T-helper 2 cell treated with Interferon-gamma antibody and Interleukin-4, amounts not matched to agents 5 μg/mL and 100 μg/mL, for 36 hours (primary cell): ENCODE measurements at regions not wholly inside any gene's neighbourhood (a gene's known extent, or its start where the extent isn't known, plus 50 kb on each side); places are given as distances from the start of the nearest gene placed in this dataset.
"Not testable (repeated sequence)": the region's sequence is repeated elsewhere in the genome, so short reads cannot be mapped to it uniquely, and the experiment has no call there.

Experiments
- DNase-seq: peaks from one replicate; pipeline ENCODE4 v3.0.0; 2021; ENCODE audit warnings: low spot score
- H3K27ac Mint-ChIP-seq: one replicate; pipeline ENCODE4 v1.8.0; 2021; ENCODE audit warnings: mild to moderate bottlenecking, mixed read lengths
- H3K27me3 Mint-ChIP-seq: one replicate; pipeline ENCODE4 v1.8.0; 2021; ENCODE audit warnings: low read depth, mixed read lengths
- H3K36me3 Mint-ChIP-seq: one replicate; pipeline ENCODE4 v1.8.0; 2021; ENCODE audit warnings: low read depth, mixed read lengths
- H3K4me1 Mint-ChIP-seq: one replicate; pipeline ENCODE4 v1.8.0; 2021; ENCODE audit warnings: low read depth, mixed read lengths
- H3K4me3 Mint-ChIP-seq: one replicate; pipeline ENCODE4 v1.8.0; 2022; ENCODE audit warnings: mild to moderate bottlenecking, moderate library complexity, mixed read lengths
- H3K9me3 Mint-ChIP-seq: one replicate; pipeline ENCODE4 v1.8.0; 2021; ENCODE audit warnings: mixed read lengths

- H3K4me3 Mint-ChIP-seq: peak overlapping the region; percentile 76
- H3K27ac Mint-ChIP-seq: peak overlapping the region; percentile 99
- H3K4me1 Mint-ChIP-seq: peaks cover 51% of the 10 kb centered on the region
- peaks cover 34% of the 10 kb centered on the region for H3K36me3 Mint-ChIP-seq
- peaks cover 36% of the 10 kb centered on the region for H3K9me3 Mint-ChIP-seq
- DNase-seq: no peak
- H3K27me3 Mint-ChIP-seq: no peaks in the 10 kb centered on the region
Measured at GRCh38 chr21:14677013-14677412, 130.9 kb upstream of the SAMSN1 start.

GRCh38 chr21:14675774-14676530, 129.8 kb upstream of the SAMSN1 start:
- Mint-ChIP-seq H3K4me1 (peaks cover 48% of the 10 kb centered on the region), H3K27me3 (no peaks in the 10 kb centered on the region), H3K4me3 (peak overlapping the region; percentile 76), H3K9me3 (peaks cover 36% of the 10 kb centered on the region), H3K27ac (peak overlapping the region; percentile 99), H3K36me3 (peaks cover 31% of the 10 kb centered on the region)
- DNase-seq: no peak

- Mint-ChIP-seq H3K9me3 (peaks cover 37% of the 10 kb centered on the region), H3K27me3 (no peaks in the 10 kb centered on the region), H3K4me3 (no peak overlapping the region), H3K27ac (no peak overlapping the region), H3K4me1 (peaks cover 43% of the 10 kb centered on the region), H3K36me3 (peaks cover 35% of the 10 kb centered on the region)
- no peak for DNase-seq
Measured at GRCh38 chr21:14673649-14674048, 127.5 kb upstream of the SAMSN1 start.

- Mint-ChIP-seq H3K27me3 (no peaks in the 10 kb centered on the region), H3K4me1 (peaks cover 36% of the 10 kb centered on the region), H3K4me3 (no peak overlapping the region), H3K36me3 (peaks cover 33% of the 10 kb centered on the region), H3K9me3 (peaks cover 32% of the 10 kb centered on the region), H3K27ac (no peak overlapping the region)
- DNase-seq: no peak
Measured at GRCh38 chr21:14672466-14672865, 126.4 kb upstream of the SAMSN1 start.

- peaks cover 30% of the 10 kb centered on the region for H3K36me3 Mint-ChIP-seq
- no peaks in the 10 kb centered on the region for H3K27me3 Mint-ChIP-seq
- H3K27ac Mint-ChIP-seq: no peak overlapping the region
Measured at GRCh38 chr21:14670409-14670808, 124.3 kb upstream of the SAMSN1 start.

GRCh38 chr21:14669092-14669491, 123.0 kb upstream of the SAMSN1 start:
- not testable (repeated sequence) for DNase-seq, H3K27ac Mint-ChIP-seq, H3K27me3 Mint-ChIP-seq, H3K4me3 Mint-ChIP-seq
- H3K9me3 Mint-ChIP-seq: peaks cover 31% of the 10 kb centered on the region
- peaks cover 11% of the 10 kb centered on the region for H3K4me1 Mint-ChIP-seq
- H3K36me3 Mint-ChIP-seq: peaks cover 24% of the 10 kb centered on the region

More at GRCh38 chr21:14670409-14670808, 124.3 kb upstream of the SAMSN1 start:
- H3K4me1 Mint-ChIP-seq: peaks cover 16% of the 10 kb centered on the region
- no peak for DNase-seq
- H3K9me3 Mint-ChIP-seq: peaks cover 24% of the 10 kb centered on the region
- no peak overlapping the region for H3K4me3 Mint-ChIP-seq

GRCh38 chr21:14657241-14658008, 111.3 kb upstream of the SAMSN1 start:
- H3K4me3 Mint-ChIP-seq: no peak overlapping the region
- peaks cover 3% of the 10 kb centered on the region for H3K27me3 Mint-ChIP-seq
- peaks cover 6% of the 10 kb centered on the region for H3K36me3 Mint-ChIP-seq
- no peak overlapping the region for H3K27ac Mint-ChIP-seq
- peaks cover 9% of the 10 kb centered on the region for H3K9me3 Mint-ChIP-seq
- no peak for DNase-seq
- H3K4me1 Mint-ChIP-seq: peaks cover 11% of the 10 kb centered on the region

- H3K36me3 Mint-ChIP-seq: peaks cover 12% of the 10 kb centered on the region
- H3K4me3 Mint-ChIP-seq: no peak overlapping the region
- no peak overlapping the region for H3K27ac Mint-ChIP-seq
- H3K27me3 Mint-ChIP-seq: no peaks in the 10 kb centered on the region
- peaks cover 35% of the 10 kb centered on the region for H3K9me3 Mint-ChIP-seq
- no peak for DNase-seq
- H3K4me1 Mint-ChIP-seq: no peaks in the 10 kb centered on the region
Measured at GRCh38 chr21:14646893-14647292, 100.8 kb upstream of the SAMSN1 start.

GRCh38 chr21:14645702-14646101, 99.6 kb upstream of the SAMSN1 start:
- peaks cover 10% of the 10 kb centered on the region for H3K36me3 Mint-ChIP-seq
- H3K9me3 Mint-ChIP-seq: peaks cover 35% of the 10 kb centered on the region
- no peaks in the 10 kb centered on the region for H3K27me3 Mint-ChIP-seq
- no peaks in the 10 kb centered on the region for H3K4me1 Mint-ChIP-seq
- no peak for DNase-seq
- no peak overlapping the region for H3K4me3 Mint-ChIP-seq
- H3K27ac Mint-ChIP-seq: no peak overlapping the region

GRCh38 chr21:14632359-14632758, 86.2 kb upstream of the SAMSN1 start:
- Mint-ChIP-seq H3K9me3 (peaks cover 10% of the 10 kb centered on the region), H3K27ac (no peak overlapping the region), H3K36me3 (peaks cover 2% of the 10 kb centered on the region), H3K4me3 (no peak overlapping the region), H3K27me3 (no peaks in the 10 kb centered on the region), H3K4me1 (peaks cover 25% of the 10 kb centered on the region)
- DNase-seq: no peak

- Mint-ChIP-seq H3K27ac (peak overlapping the region; percentile 78), H3K4me1 (peaks cover 25% of the 10 kb centered on the region), H3K27me3 (no peaks in the 10 kb centered on the region), H3K36me3 (peaks cover 4% of the 10 kb centered on the region), H3K4me3 (peak overlapping the region; percentile 39), H3K9me3 (peaks cover 7% of the 10 kb centered on the region)
- DNase-seq: no peak
Measured at GRCh38 chr21:14630556-14631069, 84.5 kb upstream of the SAMSN1 start.

- H3K4me1 Mint-ChIP-seq: peaks cover 23% of the 10 kb centered on the region
- no peaks in the 10 kb centered on the region for H3K27me3 Mint-ChIP-seq
- H3K9me3 Mint-ChIP-seq: peaks cover 7% of the 10 kb centered on the region
- no peak overlapping the region for H3K4me3 Mint-ChIP-seq
- no peak overlapping the region for H3K27ac Mint-ChIP-seq
- peaks cover 7% of the 10 kb centered on the region for H3K36me3 Mint-ChIP-seq
- DNase-seq: no peak
Measured at GRCh38 chr21:14629461-14629860, 83.3 kb upstream of the SAMSN1 start.

GRCh38 chr21:14623079-14623478, 77.0 kb upstream of the SAMSN1 start:
- not testable (repeated sequence) for H3K4me1 Mint-ChIP-seq, H3K27ac Mint-ChIP-seq, DNase-seq, H3K27me3 Mint-ChIP-seq, H3K4me3 Mint-ChIP-seq
- Mint-ChIP-seq H3K36me3 (peaks cover 28% of the 10 kb centered on the region), H3K9me3 (peaks cover 36% of the 10 kb centered on the region)

- no peak overlapping the region for H3K27ac Mint-ChIP-seq
- H3K36me3 Mint-ChIP-seq: peaks cover 26% of the 10 kb centered on the region
- H3K9me3 Mint-ChIP-seq: peaks cover 33% of the 10 kb centered on the region
- H3K4me3 Mint-ChIP-seq: no peak overlapping the region
- peaks cover 10% of the 10 kb centered on the region for H3K4me1 Mint-ChIP-seq
- no peaks in the 10 kb centered on the region for H3K27me3 Mint-ChIP-seq
- DNase-seq: peak; percentile 14
Measured at GRCh38 chr21:14620152-14620551, 74.0 kb upstream of the SAMSN1 start.
